ENCODE measurements at regions not wholly inside any gene's neighbourhood (a gene's known extent, or its start where the extent isn't known, plus 50 kb on each side); places are given as distances from the start of the nearest gene placed in this dataset.
"Not testable (repeated sequence)": the region's sequence is repeated elsewhere in the genome, so short reads cannot be mapped to it uniquely, and the experiment has no call there.

GRCh38 chr5:148880197-148880596 is 53.8 kb downstream of the ADRB2 start:
- ATAC-seq: no peak
- no peak for DNase-seq
- intact Hi-C loops (cut with DNase I, micrococcal nuclease): no loop called here

GRCh38 chr5:148880696-148881095 is 54.3 kb downstream of the ADRB2 start:
- intact Hi-C loops (cut with DNase I, micrococcal nuclease): no loop called here
- no peak for DNase-seq
- ATAC-seq: no peak

DNA sequence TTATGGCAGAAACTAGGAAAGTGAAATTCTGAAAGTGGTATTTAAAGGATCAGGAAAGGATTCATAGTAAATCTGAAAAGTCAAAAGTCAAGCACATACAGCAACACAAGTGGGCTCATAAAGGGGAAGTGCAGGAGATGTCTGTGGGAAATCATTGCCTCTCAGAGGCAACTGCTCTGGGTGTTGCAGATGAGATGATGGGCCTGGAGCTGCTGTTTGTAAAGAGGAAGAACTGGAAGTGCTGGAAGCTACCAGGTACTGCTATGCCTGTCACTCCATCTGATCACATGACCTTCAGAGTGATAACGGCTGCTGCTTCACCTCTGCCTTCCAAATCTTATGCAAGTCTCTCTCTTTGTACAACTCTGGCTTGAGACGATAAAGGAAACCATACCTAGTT is 55.9 kb downstream of the ADRB2 start:
- no peak for ATAC-seq
- intact Hi-C loops (cut with DNase I, micrococcal nuclease): no loop called here
- DNase-seq: no peak

DNA sequence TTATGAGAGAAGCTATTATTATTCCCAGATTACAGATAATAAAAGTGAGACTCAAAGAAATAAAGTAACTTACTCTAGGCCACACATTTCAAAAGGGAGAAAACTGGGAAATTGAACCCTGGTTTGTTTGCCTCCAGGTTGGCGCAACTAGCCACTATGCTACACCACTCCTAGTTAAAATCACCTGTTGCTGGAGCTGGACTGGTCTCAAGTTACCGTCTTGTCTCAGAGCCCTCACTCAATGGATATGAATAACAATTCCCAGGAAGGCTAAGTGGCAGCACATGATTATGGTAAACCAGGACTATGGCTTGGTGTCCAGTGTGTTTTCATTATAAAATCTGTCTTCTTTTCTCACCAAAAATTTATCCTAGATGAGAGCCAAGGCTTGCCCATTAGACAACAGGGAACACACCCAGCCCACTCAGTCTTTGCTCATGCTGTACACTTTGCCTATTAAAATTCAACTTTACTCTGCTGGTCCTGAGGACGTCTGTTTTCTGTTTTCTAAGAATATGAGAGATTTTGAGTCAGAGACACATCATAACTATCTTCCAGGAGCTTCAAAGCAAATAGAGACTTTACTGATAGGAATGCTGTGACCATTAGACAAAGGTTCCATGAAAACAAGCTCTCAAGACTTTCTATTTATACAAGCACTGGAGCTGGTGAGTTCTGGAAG is 58.1 kb downstream of the ADRB2 start:
- no peak for ATAC-seq
- intact Hi-C loops (cut with DNase I, micrococcal nuclease): no loop called here
- no peak for DNase-seq

- ATAC-seq (no peak), DNase-seq (no peak)
- intact Hi-C loops (cut with DNase I, micrococcal nuclease): no loop called here
These were observed 60.9 kb downstream of the ADRB2 start for GRCh38 chr5:148887123-148887881.

- ATAC-seq; intact Hi-C loops (cut with DNase I, micrococcal nuclease); DNase-seq: not testable (repeated sequence)
These were observed 63.5 kb downstream of the ADRB2 start for GRCh38 chr5:148889936-148890335.

DNA sequence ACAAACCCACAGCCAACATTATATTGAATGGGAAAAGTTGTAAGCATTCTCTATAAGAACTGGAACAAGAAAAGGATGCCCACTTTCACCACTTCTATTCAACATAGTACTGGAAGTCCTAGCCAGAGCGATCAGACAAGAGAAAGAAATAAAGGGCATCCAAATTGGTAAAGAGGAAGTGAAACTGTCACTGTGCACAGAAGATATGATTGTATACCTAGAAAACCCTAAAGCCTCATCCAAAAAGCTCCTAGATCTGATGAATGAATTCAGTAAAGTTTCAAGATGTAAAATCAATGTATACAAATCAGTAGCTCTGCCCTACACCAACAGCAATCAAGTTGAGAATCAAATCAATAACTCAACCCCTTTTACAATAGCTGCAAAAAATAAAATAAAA is 69.0 kb downstream of the ADRB2 start:
- intact Hi-C loops (cut with DNase I, micrococcal nuclease); DNase-seq; ATAC-seq: not testable (repeated sequence)

- DNase-seq (peak in 1 of 2 donors; percentile 14), ATAC-seq (peak; percentile 67)
- intact Hi-C loops (cut with DNase I, micrococcal nuclease): no loop called here
These were observed 71.4 kb downstream of the ADRB2 start for GRCh38 chr5:148897842-148898241.

- no peak for DNase-seq
- intact Hi-C loops (cut with DNase I, micrococcal nuclease): no loop called here
- no peak for ATAC-seq
These were observed 72.1 kb downstream of the ADRB2 start for GRCh38 chr5:148898413-148899075.

- no peak for ATAC-seq
- no peak for DNase-seq
- intact Hi-C loops (cut with DNase I, micrococcal nuclease): no loop called here
These were observed 73.6 kb downstream of the ADRB2 start for GRCh38 chr5:148899993-148900392.

DNA sequence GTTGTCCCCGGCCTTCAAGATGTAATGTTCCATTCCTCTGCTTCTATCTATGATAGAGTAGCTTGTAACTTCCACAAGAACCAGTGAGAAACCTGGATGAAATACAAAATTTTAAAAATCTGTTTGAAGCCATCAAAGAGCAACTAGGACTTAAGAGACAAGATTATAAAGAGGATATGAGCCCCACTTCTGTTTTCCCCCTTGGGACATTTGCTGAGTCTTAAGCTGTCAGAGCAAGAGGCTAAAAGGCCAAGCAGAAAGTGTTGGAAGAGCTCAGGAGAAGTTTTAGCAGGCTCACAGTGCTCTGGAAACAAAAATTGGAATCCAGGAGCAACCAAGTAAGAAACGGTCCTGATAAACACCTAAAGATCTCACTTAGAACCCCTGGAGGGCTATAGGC is 76.1 kb downstream of the ADRB2 start:
- no peak for ATAC-seq
- DNase-seq: no peak
- intact Hi-C loops (cut with DNase I, micrococcal nuclease): no loop called here

- DNase-seq (no peak), ATAC-seq (no peak)
- intact Hi-C loops (cut with DNase I, micrococcal nuclease): no loop called here
These were observed 77.2 kb downstream of the ADRB2 start for GRCh38 chr5:148903587-148903986.

DNA sequence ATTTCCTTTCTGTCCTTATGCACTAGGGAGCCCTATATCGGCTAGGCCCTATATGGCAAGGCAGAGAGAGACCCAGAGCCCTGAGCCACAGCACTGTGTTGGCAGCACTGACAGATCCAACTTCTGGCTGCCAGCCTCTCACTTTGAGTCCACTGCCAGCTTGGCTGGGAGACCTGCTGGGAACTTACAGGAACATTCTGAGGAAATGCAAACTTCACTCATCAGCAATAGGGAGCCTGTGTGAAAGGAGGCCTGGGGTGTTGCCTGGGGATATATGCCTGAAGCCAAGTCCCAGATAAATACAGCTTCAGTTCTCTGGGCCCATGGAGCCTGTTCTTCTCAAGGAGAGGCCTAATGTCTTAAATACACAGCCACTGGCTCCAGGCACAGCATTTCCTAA is 78.0 kb downstream of the ADRB2 start:
- DNase-seq: peak in 1 of 2 donors; percentile 68
- ATAC-seq: no peak
- intact Hi-C loops (cut with DNase I, micrococcal nuclease): no loop called here

DNA sequence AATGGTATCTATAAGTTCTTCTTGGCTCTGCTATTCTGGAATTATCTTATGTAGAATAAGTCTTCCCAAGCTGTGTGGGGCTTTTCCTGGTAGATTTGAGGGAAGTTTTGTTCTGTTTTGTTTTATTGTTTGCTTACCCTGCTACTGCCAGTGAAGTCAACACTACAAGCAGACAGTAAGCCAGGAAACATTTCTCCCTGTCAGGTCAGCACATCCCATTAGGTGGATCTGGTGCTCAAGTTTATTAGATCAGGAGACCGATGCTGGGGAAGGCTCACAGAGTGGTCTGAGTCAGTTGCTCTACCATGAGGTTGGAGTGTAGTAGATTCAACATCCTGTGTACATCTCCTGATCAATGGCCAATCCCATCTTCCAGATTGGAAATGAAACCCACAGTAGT is 79.1 kb downstream of the ADRB2 start:
- intact Hi-C loops (cut with DNase I, micrococcal nuclease): no loop called here
- ATAC-seq: no peak
- no peak for DNase-seq

GRCh38 chr5:148906968-148907367 is 80.6 kb downstream of the ADRB2 start:
- intact Hi-C loops (cut with DNase I, micrococcal nuclease): no loop called here
- ATAC-seq (no peak), DNase-seq (no peak)

- intact Hi-C loops (cut with DNase I, micrococcal nuclease): no loop called here
- DNase-seq (no peak), ATAC-seq (no peak)
These were observed 82.6 kb downstream of the ADRB2 start for GRCh38 chr5:148909040-148909439.

DNA sequence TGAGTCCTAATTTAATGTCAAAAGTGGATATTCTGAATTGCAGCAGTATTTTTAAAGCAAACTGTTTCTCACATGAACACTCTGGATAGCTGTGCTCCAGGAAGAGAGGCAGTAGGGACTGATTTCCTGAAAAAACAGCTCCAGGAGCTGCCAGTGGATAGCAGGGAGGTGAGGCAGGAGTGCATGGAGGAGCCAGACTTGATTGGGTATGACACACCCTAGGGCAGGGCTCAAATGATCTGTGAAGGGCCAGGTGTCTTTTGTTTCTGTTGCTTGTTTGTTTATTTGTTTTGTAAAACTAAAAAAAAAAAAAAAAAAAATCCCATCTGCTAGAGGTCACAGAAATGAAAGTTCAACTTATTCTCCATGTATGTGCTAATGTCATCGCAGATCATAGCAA is 83.4 kb downstream of the ADRB2 start:
- DNase-seq (peak in 1 of 2 donors; percentile 35), ATAC-seq (peak; percentile 84)
- intact Hi-C loops (cut with DNase I, micrococcal nuclease): no loop called here

DNA sequence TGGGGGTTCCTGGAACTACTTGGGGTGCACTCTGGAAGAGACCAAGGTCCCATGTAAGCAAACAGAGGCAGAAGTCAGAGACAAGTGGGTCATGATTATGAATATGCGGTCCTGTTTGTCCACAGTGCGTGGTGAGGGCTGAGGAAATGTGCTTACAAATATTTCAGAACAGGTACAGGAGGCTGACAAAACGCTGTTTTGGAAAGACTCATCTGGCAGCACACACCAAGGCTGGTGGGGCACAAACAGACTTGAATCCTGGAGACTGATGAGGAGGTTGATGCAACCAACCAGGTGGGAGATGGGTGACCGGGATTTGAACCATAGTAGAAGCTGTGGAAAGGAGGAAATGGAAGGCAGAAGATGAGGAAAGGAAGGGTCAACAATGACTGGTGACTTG is 83.8 kb downstream of the ADRB2 start:
- no peak for ATAC-seq
- intact Hi-C loops (cut with DNase I, micrococcal nuclease): no loop called here
- no peak for DNase-seq

- intact Hi-C loops (cut with DNase I, micrococcal nuclease): no loop called here
- ATAC-seq: peak; percentile 86
These were observed 84.4 kb downstream of the ADRB2 start for GRCh38 chr5:148910686-148911361.

DNA sequence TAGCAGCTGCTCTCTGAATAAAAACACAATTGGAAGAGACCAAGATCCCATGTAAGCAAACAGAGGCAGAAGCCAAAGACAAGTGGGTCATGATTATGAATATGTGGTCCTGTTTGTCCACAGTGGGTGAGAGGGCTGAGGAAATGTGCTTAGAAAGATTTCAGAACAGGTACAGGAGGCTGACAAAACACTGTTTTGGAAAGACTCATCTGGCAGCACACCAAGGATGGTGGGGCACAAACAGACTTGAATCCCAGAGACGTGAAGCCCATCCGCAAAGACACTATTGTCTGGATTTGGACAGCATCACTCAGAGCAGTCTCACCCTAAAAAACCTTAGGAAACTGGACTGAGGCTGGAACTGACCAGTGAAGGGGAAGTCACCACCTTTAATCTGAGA is 85.0 kb downstream of the ADRB2 start:
- intact Hi-C loops (cut with DNase I, micrococcal nuclease): no loop called here
- no peak for ATAC-seq

More at GRCh38 chr5:148910686-148911361, 84.4 kb downstream of the ADRB2 start:
- DNase-seq: peak; percentile 46 to 49

More for the DNA sequence above, 85.0 kb downstream of the ADRB2 start:
- DNase-seq: no peak

Measured in left colon (tissue), 2 donors.